K562 (cell line): ENCODE measurements at regions not wholly inside any gene's neighbourhood (a gene's known extent, or its start where the extent isn't known, plus 50 kb on each side); places are given as distances from the start of the nearest gene placed in this dataset.

Source experiments
- ATAC-seq: fragments of 200-7000 bp; cut with Tn5 transposase; 3 replicates; pipeline ENCODE4 v1.9.1; 2020; ENCODE audit warnings: moderate library complexity
- BruUV-seq: library from RNA; stranded (reverse); fragments of 400-500 nt; replicated peaks from 2 replicates; lab custom pipeline; 2021; lab: Mats Ljungman, UMichigan
- CTCF ChIA-PET: fragments of 300-600 bp; formaldehyde crosslinking; extraction: SDS; loops from one replicate; lab custom pipeline; 2021; ENCODE audit warnings: low intra/inter-chr PET ratio; lab: Yijun Ruan, JAX
- POLR2A ChIA-PET: fragments of 300-600, 350-650 bp; sonication (Branson Sonifier 250); formaldehyde crosslinking; extraction: SDS; loops from one replicate; lab custom pipeline; 2021; ENCODE audit warnings: antibody characterized with exemption, inconsistent platforms; lab: Yijun Ruan, JAX
- DNase-seq, 4 experiments: peaks; one replicate each; pipeline versions ENCODE4 v3.0.0 to v3.0.0-alpha.2; 2011 to 2018; ENCODE audit warnings: low spot score in 3 of 4, mixed read lengths in 3 of 4; ENCODE audit errors: extremely low read depth in 1 of 4
- FAIRE-seq: peaks from 2 replicates; lab custom pipeline; 2011; peaks lifted over from hg19 to GRCh38; lab: Jason Lieb, UNC
- H2AFZ ChIP-seq: 2 replicates; pipeline ENCODE4 v1.6.0; 2011; ENCODE audit warnings: low read depth, low read length, control low read depth, inconsistent platforms
- H3K27ac ChIP-seq: fragments of 200-600 bp; 3 replicates; pipeline ENCODE4 v1.8.0; 2011; ENCODE audit warnings: low read depth, mild to moderate bottlenecking, control low read depth, inconsistent platforms, low read length, moderate library complexity, mixed read lengths; ENCODE audit errors: extremely low read depth
- H3K27me3 ChIP-seq, 2 experiments: fragments of 300-600 bp in 1 of 2; 2 replicates in 1 of 2; 3 replicates in 1 of 2; pipeline versions ENCODE4 v1.6.0 to v1.8.0; 2011; ENCODE audit warnings: inconsistent platforms in 2 of 2, low read length in 2 of 2, mild to moderate bottlenecking in 1 of 2, mixed read lengths in 1 of 2, moderate library complexity in 1 of 2; ENCODE audit not compliant: control insufficient read depth in 2 of 2, insufficient read depth in 2 of 2
- H3K36me3 ChIP-seq: fragments of 300-600 bp; 3 replicates; pipeline ENCODE4 v1.8.0; 2011; ENCODE audit warnings: mild to moderate bottlenecking, low read length, inconsistent platforms; ENCODE audit not compliant: control insufficient read depth, insufficient read depth
- H3K4me1 ChIP-seq, 2 experiments: fragments of 200-600 bp in 1 of 2; replicated peaks in 1 of 2; 2 replicates in 1 of 2; 3 replicates in 1 of 2; pipeline versions ENCODE4 v1.5.1 to v1.8.0; 2011; ENCODE audit warnings: inconsistent platforms in 2 of 2, low read length in 2 of 2, mild to moderate bottlenecking in 1 of 2, mixed read lengths in 1 of 2, moderate library complexity in 1 of 2; ENCODE audit not compliant: control insufficient read depth in 2 of 2, insufficient read depth in 2 of 2
- H3K4me2 ChIP-seq: 2 replicates; pipeline ENCODE4 v1.6.1; 2011; ENCODE audit warnings: low read length, control low read depth, inconsistent platforms, mixed read lengths; ENCODE audit not compliant: insufficient read depth
- H3K4me3 ChIP-seq: fragments of 200-600 bp; sonication (generic), shearing (Covaris generic); 2 replicates; pipeline ENCODE4 v1.5.1; 2016; ENCODE audit warnings: control low read depth, inconsistent platforms
- H3K79me2 ChIP-seq: fragments of 200-600 bp; 3 replicates; pipeline ENCODE4 v1.8.0; 2011; ENCODE audit warnings: low read length, inconsistent platforms; ENCODE audit not compliant: control insufficient read depth, insufficient read depth
- H3K9ac ChIP-seq, 2 experiments: 2 replicates each; pipeline versions ENCODE4 v1.6.0 to v1.6.1; 2011; ENCODE audit warnings: low read depth in 2 of 2, low read length in 2 of 2, control low read depth in 1 of 2, inconsistent platforms in 1 of 2, mild to moderate bottlenecking in 1 of 2, mixed read lengths in 1 of 2; ENCODE audit not compliant: insufficient read depth in 1 of 2
- H3K9me1 ChIP-seq: one replicate; pipeline ENCODE4 v1.6.0; 2011; ENCODE audit warnings: inconsistent platforms, mild to moderate bottlenecking, low read length, moderate library complexity; ENCODE audit not compliant: control insufficient read depth, insufficient read depth
- H3K9me3 ChIP-seq: replicated peaks from 2 replicates; pipeline ENCODE4 v1.5.1; 2011; ENCODE audit warnings: low read depth, low read length, inconsistent platforms; ENCODE audit not compliant: control insufficient read depth, insufficient read depth
- H4K20me1 ChIP-seq: replicated peaks from 2 replicates; pipeline ENCODE4 v1.6.1; 2011; ENCODE audit warnings: low read length, inconsistent platforms, mixed read lengths; ENCODE audit not compliant: control insufficient read depth, insufficient read depth
- CBX8 ChIP-seq: fragments of 200-600 bp; sonication (generic); IDR thresholded peaks from 2 replicates; pipeline ENCODE4 v1.6.1; 2012; ENCODE audit warnings: borderline replicate concordance, mixed run types, low read depth, mild to moderate bottlenecking, moderate library complexity, mixed read lengths, low read length, control low read depth, inconsistent platforms; ENCODE audit not compliant: poor library complexity, severe bottlenecking; ENCODE audit errors: extremely low read depth
- CHD2 ChIP-seq: IDR thresholded peaks from 2 replicates; pipeline ENCODE4 v1.6.1; 2011; ENCODE audit warnings: low read depth, low read length
- KLF6 ChIP-seq: fragments of 250-450 bp; sonication (Bioruptor Pico); IDR thresholded peaks from 2 replicates; pipeline ENCODE4 v1.4.0; 2020; ENCODE audit warnings: mild to moderate bottlenecking, moderate library complexity, borderline replicate concordance
- LCOR ChIP-seq: sonication (generic); formaldehyde crosslinking; IDR thresholded peaks from 2 replicates; pipeline ENCODE4 v1.8.0; 2022; ENCODE audit warnings: mild to moderate bottlenecking, missing genetic modification reagents
- MCM2 ChIP-seq: fragments of 450-650 bp; IDR thresholded peaks from 2 replicates; pipeline ENCODE4 v1.6.1; 2017; ENCODE audit warnings: low read depth, mild to moderate bottlenecking
- NR1H2 ChIP-seq: sonication (generic); formaldehyde crosslinking; IDR thresholded peaks from 2 replicates; pipeline ENCODE4 v1.4.0; 2020; ENCODE audit warnings: mild to moderate bottlenecking, missing genetic modification reagents
- POLR2A ChIP-seq: fragments of 450-650 bp; conservative IDR thresholded peaks from 2 replicates; pipeline ENCODE4 v1.6.1; 2016
- SIX5 ChIP-seq, 2 experiments: IDR thresholded peaks; 2 replicates each; pipeline ENCODE4 v1.6.1; 2011; ENCODE audit warnings: low read length in 2 of 2, borderline replicate concordance in 1 of 2, low read depth in 1 of 2, mild to moderate bottlenecking in 1 of 2, moderate library complexity in 1 of 2; ENCODE audit not compliant: insufficient read depth in 1 of 2
- SUPT5H ChIP-seq: fragments of 450-650 bp; IDR thresholded peaks from 2 replicates; pipeline ENCODE4 v1.6.1; 2016
- WGBS: fragments of 100-300 bp; shearing (Covaris generic); methylation state at CpG from one replicate; pipeline ENCODE4 v1.1.6; 2016; ENCODE audit warnings: low coverage, mixed read lengths; ENCODE audit not compliant: insufficient coverage; ENCODE audit errors: missing lambda C conversion rate; 5-methylcytosine and 5-hydroxymethylcytosine counted together
- in situ Hi-C: fragments of 300-500 bp; cut with MboI; formaldehyde crosslinking; loops from 4 replicates; pipeline ENCODE4 v1.15.0; 2018; ENCODE audit warnings: inconsistent platforms, mixed read lengths
- intact Hi-C: fragments of 100-400 bp; cut with micrococcal nuclease; formaldehyde crosslinking; loops from 2 replicates; pipeline ENCODE4 v1.14.2; 2022

DNA sequence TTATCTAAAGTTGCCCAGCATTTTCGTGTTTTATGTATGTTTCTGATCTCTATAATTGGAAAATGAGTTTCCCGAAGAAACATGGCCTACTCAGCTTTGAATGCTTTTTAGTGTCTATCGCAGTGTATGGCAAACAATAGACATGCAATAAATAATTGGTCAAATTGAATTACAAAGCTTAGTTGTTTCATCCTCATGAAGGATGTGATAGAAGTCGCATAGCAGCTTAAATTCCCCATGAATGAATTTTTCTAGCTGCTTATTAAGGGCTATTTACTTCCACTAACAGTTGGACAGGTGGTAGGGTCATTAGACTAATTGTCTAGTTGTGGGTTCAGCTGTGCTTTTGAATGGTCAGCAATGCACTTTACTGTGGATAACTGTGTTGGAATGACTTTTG, 467.3 kb upstream of the MBL2 start:
- in situ Hi-C loops, result no loop called here
- 1% methylated on average over 4 of the region's 4 CpGs for WGBS
- intact Hi-C loops, result no loop called here
- no peak for FAIRE-seq
- no peaks in the 10 kb centered on the region for H3K27me3 ChIP-seq
- no peaks in the 10 kb centered on the region for H3K9me1 ChIP-seq
- no peaks in the 10 kb centered on the region for H3K4me1 ChIP-seq
- H3K9me3 ChIP-seq, result no peaks in the 10 kb centered on the region; the same call in 1 of the 2 replicates
- POLR2A ChIA-PET, result no interaction called here
- BruUV-seq, result no TSS peak
- H3K36me3 ChIP-seq, result no peaks in the 10 kb centered on the region
- no peak for TF ChIP-seq MCM2
- no peak for TF ChIP-seq CHD2
- TF ChIP-seq NR1H2 (CRISPR knock-in tag), result no peak
- no peak for TF ChIP-seq SIX5 (IDR thresholded peaks at IDR 0.05; ENCODE audit: borderline replicate concordance in 1 of 2, insufficient read depth in 1 of 2, low read depth in 1 of 2, low read length in 2 of 2)
- no peak for TF ChIP-seq LCOR (CRISPR knock-in tag)
- TF ChIP-seq POLR2A, result no peak
- TF ChIP-seq SUPT5H, result no peak
- no peak for TF ChIP-seq CBX8
- no peak for TF ChIP-seq KLF6 (CRISPR knock-in tag)
- TF ChIP-seq, all 486 proteins: peak for 0
- Histone ChIP-seq H3K79me2 (no peaks in the 10 kb centered on the region), H3K9ac (no peak overlapping the region), H3K4me2 (no peak overlapping the region), H3K4me3 (no peak overlapping the region), H3K27ac (no peak overlapping the region), H4K20me1 (no peaks in the 10 kb centered on the region), H2AFZ (no peak overlapping the region)
- DNase-seq (no peak), ATAC-seq (no peak)
- CTCF ChIA-PET, result interaction anchor here (0.6 kb wide), 1 partner anchor 11 kb away, joined by 3 read pairs; no protein-coding TSS in a partner anchor
